ENCODE measurements at regions not wholly inside any gene's neighbourhood (a gene's known extent, or its start where the extent isn't known, plus 50 kb on each side); places are given as distances from the start of the nearest gene placed in this dataset.

DNA sequence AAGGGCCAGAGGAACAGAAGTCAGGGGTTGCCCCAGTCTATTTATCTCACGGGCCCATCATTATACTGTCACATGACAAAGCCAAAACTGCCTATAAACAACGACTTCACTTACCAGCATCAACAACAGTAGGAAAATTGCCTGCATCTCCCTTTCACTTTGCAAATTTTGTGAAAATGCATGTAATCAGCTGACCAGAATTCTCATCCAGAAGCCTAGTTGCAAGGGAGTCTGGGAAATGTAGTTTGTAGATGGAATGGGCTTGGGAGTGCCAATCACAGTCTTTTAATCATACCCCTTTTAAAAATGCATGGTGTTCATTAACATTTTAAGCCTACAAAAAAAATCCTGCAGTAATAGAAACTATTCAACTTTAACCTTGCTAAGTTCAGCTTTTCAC is 369.3 kb upstream of the TMPO start:
- no peak for DNase-seq (ENCODE audit: low read depth, low spot score)
- H3K27me3 ChIP-seq (ENCODE audit: control insufficient read depth, extremely low read depth, insufficient read depth, low read length) = no peaks in the 10 kb centered on the region
- no peaks in the 10 kb centered on the region for H3K79me2 ChIP-seq (ENCODE audit: control insufficient read depth, insufficient read depth, low read length)
- no peak for FAIRE-seq
- no peak overlapping the region for H3K4me2 ChIP-seq (ENCODE audit: control insufficient read depth, extremely low read depth, insufficient read depth, low read depth, low read length)
- no peak overlapping the region for H3K27ac ChIP-seq (ENCODE audit: control insufficient read depth, insufficient read depth, low read length)
- H3K4me1 ChIP-seq (ENCODE audit: control insufficient read depth, extremely low read depth, insufficient read depth, low read length) = no peaks in the 10 kb centered on the region
- dilution Hi-C loops (cut with MboI; ENCODE audit: extremely low pct_ligation_motif_present, low sequenced_read_pairs) = no loop called here
- H3K9me3 ChIP-seq (ENCODE audit: control insufficient read depth, low read depth, low read length) = no peaks in the 10 kb centered on the region
- H3K9ac ChIP-seq (ENCODE audit: control insufficient read depth, extremely low read depth, insufficient read depth, low read length) = no peak overlapping the region
- no peaks in the 10 kb centered on the region for H3K9me1 ChIP-seq (ENCODE audit: control insufficient read depth, extremely low read depth, insufficient read depth, low read length)
- H4K20me1 ChIP-seq (ENCODE audit: control insufficient read depth, extremely low read depth, insufficient read depth, low read length) = no peaks in the 10 kb centered on the region
- no peaks in the 10 kb centered on the region for H3K36me3 ChIP-seq (ENCODE audit: control insufficient read depth in 2 of 2, extremely low read depth in 1 of 2, insufficient read depth in 2 of 2, low read length in 2 of 2)
- H3K4me3 ChIP-seq (ENCODE audit: control insufficient read depth in 2 of 3, extremely low read depth in 1 of 3, insufficient read depth in 2 of 3, low read depth in 1 of 3, low read length in 3 of 3) = no peak overlapping the region
- TF ChIP-seq, protein P1, sequence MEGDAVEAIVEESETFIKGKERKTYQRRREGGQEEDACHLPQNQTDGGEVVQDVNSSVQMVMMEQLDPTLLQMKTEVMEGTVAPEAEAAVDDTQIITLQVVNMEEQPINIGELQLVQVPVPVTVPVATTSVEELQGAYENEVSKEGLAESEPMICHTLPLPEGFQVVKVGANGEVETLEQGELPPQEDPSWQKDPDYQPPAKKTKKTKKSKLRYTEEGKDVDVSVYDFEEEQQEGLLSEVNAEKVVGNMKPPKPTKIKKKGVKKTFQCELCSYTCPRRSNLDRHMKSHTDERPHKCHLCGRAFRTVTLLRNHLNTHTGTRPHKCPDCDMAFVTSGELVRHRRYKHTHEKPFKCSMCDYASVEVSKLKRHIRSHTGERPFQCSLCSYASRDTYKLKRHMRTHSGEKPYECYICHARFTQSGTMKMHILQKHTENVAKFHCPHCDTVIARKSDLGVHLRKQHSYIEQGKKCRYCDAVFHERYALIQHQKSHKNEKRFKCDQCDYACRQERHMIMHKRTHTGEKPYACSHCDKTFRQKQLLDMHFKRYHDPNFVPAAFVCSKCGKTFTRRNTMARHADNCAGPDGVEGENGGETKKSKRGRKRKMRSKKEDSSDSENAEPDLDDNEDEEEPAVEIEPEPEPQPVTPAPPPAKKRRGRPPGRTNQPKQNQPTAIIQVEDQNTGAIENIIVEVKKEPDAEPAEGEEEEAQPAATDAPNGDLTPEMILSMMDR (optimal IDR thresholded peaks at IDR 0.05 in 1 of 3, IDR thresholded peaks at IDR 0.05 in 1 of 3, conservative IDR thresholded peaks at IDR 0.05 in 1 of 3; ENCODE audit: extremely low read depth in 1 of 3, insufficient read depth in 2 of 3, low read length in 3 of 3) = no peak
- no peak for TF ChIP-seq EZH2 (IDR thresholded peaks at IDR 0.05; ENCODE audit: low read length)
- H2AFZ ChIP-seq (ENCODE audit: control insufficient read depth, low read length) = no peak overlapping the region

DNA sequence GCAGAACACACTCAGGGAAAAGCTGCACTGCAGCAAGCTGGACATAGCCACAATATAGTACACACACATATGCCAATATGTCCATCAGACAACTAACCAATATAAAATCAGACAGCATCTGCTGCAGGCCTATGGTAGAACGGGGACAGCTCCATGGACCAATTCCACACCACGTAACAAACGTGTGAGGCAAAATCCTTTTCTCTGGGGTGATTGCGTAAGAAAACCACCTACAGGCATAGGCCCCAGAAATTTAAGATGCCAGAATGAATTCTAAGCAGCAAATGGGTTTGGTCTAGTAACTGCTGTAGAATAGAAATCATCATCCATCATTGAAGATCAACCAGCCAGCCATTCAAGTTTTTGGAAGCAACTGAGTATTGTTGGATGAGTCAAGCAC is 368.9 kb upstream of the TMPO start:
- no peak overlapping the region for H3K4me3 ChIP-seq (ENCODE audit: control insufficient read depth in 2 of 3, extremely low read depth in 1 of 3, insufficient read depth in 2 of 3, low read depth in 1 of 3, low read length in 3 of 3)
- no peak overlapping the region for H3K4me2 ChIP-seq (ENCODE audit: control insufficient read depth, extremely low read depth, insufficient read depth, low read depth, low read length)
- DNase-seq (ENCODE audit: low read depth, low spot score) = no peak
- TF ChIP-seq EZH2 (IDR thresholded peaks at IDR 0.05; ENCODE audit: low read length) = no peak
- TF ChIP-seq, protein P1 (optimal IDR thresholded peaks at IDR 0.05 in 1 of 3, IDR thresholded peaks at IDR 0.05 in 1 of 3, conservative IDR thresholded peaks at IDR 0.05 in 1 of 3; ENCODE audit: extremely low read depth in 1 of 3, insufficient read depth in 2 of 3, low read length in 3 of 3) = no peak
- FAIRE-seq = no peak
- dilution Hi-C loops (cut with MboI; ENCODE audit: extremely low pct_ligation_motif_present, low sequenced_read_pairs) = no loop called here
- H3K27me3 ChIP-seq (ENCODE audit: control insufficient read depth, extremely low read depth, insufficient read depth, low read length) = no peaks in the 10 kb centered on the region
- H3K9me3 ChIP-seq (ENCODE audit: control insufficient read depth, low read depth, low read length) = no peaks in the 10 kb centered on the region
- no peaks in the 10 kb centered on the region for H3K4me1 ChIP-seq (ENCODE audit: control insufficient read depth, extremely low read depth, insufficient read depth, low read length)
- H3K79me2 ChIP-seq (ENCODE audit: control insufficient read depth, insufficient read depth, low read length) = no peaks in the 10 kb centered on the region
- H3K36me3 ChIP-seq (ENCODE audit: control insufficient read depth in 2 of 2, extremely low read depth in 1 of 2, insufficient read depth in 2 of 2, low read length in 2 of 2) = no peaks in the 10 kb centered on the region
- no peak overlapping the region for H2AFZ ChIP-seq (ENCODE audit: control insufficient read depth, low read length)
- H3K9me1 ChIP-seq (ENCODE audit: control insufficient read depth, extremely low read depth, insufficient read depth, low read length) = no peaks in the 10 kb centered on the region
- H3K27ac ChIP-seq (ENCODE audit: control insufficient read depth, insufficient read depth, low read length) = no peak overlapping the region
- no peaks in the 10 kb centered on the region for H4K20me1 ChIP-seq (ENCODE audit: control insufficient read depth, extremely low read depth, insufficient read depth, low read length)
- H3K9ac ChIP-seq (ENCODE audit: control insufficient read depth, extremely low read depth, insufficient read depth, low read length) = no peak overlapping the region

Data from keratinocyte (primary cell).